ENCODE measurements at regions not wholly inside any gene's neighbourhood (a gene's known extent, or its start where the extent isn't known, plus 50 kb on each side); places are given as distances from the start of the nearest gene placed in this dataset.
"Not testable (repeated sequence)": the region's sequence is repeated elsewhere in the genome, so short reads cannot be mapped to it uniquely, and the experiment has no call there.

DNA sequence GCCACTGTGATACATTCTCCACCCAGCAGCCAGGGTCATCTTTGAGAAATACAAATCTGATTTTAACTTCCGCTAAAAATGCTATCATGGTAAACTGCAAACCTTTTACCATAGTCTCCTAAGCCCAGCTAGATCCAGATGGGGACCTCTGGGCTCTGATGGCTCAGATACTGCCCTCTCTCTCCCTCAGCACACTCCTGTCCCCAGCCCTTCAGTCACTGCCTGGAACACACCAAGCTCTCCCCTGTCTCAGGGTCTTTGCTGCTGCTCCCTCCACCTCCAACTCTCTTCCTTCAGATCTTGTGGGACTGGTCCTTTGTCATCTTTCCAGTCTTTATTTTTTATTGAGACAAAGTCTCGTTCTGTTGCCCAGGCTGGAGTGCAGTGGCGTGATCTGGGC lies 65.1 kb downstream of the SPRY4 start:
- Histone ChIP-seq H3K27me3 (no peaks in the 10 kb centered on the region), H3K9me3 (no peaks in the 10 kb centered on the region), H3K36me3 (no peaks in the 10 kb centered on the region), H3K4me3 (no peak overlapping the region)
- DNase-seq: no peak

DNA sequence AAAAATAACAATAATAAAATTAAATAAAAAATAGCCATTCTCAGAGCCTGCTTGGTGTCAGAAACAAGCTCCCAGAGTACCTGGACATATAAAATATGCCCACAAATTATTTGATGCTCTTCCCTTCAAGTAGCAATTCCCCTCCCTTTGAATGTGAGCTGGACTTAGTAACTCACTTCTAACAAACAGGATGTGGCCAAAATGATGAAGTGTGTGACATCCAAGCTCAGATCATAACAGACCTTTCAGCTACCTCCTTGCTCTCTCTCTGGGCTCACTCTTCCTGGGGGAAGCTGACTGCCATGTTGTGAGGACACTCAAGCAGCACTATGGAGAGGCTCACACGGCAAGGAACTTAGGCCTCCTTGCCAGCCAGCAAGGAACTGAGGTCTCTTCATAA lies 69.0 kb downstream of the SPRY4 start:
- Histone ChIP-seq H3K4me3 (no peak overlapping the region), H3K36me3 (no peaks in the 10 kb centered on the region), H3K9me3 (no peaks in the 10 kb centered on the region), H3K27me3 (no peaks in the 10 kb centered on the region)
- no peak for DNase-seq

DNA sequence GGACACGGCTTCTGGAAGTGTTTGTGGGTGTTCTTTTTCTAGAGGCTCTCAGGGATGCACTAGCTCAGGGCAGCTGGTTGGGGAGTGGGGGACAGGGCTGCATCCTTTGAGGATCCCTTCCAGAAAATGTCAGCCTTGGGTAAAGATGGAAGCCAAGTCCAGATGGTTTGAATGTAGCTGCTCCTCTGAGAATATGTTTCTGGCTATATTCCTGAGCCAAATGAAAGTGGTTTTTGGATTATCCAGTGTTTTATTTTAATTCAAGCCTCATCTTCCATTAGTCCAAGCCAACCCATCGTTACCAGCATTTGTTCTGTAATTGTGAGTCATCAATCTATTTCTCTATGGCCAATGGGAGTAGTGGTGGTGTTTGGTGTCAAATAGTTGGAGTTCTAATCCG lies 70.4 kb downstream of the SPRY4 start:
- DNase-seq: no peak
- no peaks in the 10 kb centered on the region for H3K9me3 ChIP-seq
- no peaks in the 10 kb centered on the region for H3K36me3 ChIP-seq
- H3K4me3 ChIP-seq: no peak overlapping the region
- no peaks in the 10 kb centered on the region for H3K27me3 ChIP-seq

DNA sequence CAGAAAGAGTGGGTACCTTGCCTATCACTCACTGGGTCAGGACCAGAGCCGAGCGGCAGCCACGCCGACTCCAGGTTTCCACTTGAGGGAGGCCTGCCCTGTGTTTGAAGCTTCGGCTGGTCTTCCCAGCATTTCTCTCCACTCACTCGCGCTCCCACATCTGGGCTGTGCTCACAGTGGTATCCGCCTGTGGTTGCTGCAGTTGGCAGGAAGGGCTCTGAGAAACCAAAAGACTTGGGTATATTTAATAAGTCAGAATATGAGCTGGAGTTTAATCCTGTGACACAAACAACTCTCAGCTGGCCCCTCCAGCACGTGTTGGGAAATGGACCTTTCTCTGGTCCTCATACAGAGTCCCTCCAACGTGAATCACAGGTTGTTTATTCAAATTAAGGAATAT lies 70.9 kb downstream of the SPRY4 start:
- H3K27me3 ChIP-seq: no peaks in the 10 kb centered on the region
- H3K4me3 ChIP-seq: no peak overlapping the region
- H3K36me3 ChIP-seq: no peaks in the 10 kb centered on the region
- peak; percentile 89 for DNase-seq
- no peaks in the 10 kb centered on the region for H3K9me3 ChIP-seq

DNA sequence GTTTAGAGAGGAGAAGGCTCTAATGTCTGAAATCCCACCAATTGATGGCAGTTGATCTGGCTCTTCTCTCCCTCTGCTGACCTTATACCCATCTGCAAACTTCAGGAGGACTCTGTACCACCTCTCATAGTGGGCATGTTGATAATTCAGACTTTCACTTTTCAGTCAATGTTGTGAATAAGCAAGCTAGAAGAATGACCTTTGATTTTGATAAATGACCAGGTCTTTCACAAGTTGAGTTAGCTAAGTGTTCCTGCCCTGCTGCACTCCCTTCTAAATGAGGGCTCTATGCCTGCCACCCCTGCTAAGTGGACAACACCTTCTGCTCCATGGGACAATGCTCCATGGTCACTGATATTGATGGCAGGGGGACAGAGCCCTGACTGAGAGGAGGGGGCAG lies 74.7 kb downstream of the SPRY4 start:
- H3K36me3 ChIP-seq: no peaks in the 10 kb centered on the region
- no peaks in the 10 kb centered on the region for H3K27me3 ChIP-seq
- no peaks in the 10 kb centered on the region for H3K9me3 ChIP-seq
- no peak for DNase-seq
- H3K4me3 ChIP-seq: no peak overlapping the region

DNA sequence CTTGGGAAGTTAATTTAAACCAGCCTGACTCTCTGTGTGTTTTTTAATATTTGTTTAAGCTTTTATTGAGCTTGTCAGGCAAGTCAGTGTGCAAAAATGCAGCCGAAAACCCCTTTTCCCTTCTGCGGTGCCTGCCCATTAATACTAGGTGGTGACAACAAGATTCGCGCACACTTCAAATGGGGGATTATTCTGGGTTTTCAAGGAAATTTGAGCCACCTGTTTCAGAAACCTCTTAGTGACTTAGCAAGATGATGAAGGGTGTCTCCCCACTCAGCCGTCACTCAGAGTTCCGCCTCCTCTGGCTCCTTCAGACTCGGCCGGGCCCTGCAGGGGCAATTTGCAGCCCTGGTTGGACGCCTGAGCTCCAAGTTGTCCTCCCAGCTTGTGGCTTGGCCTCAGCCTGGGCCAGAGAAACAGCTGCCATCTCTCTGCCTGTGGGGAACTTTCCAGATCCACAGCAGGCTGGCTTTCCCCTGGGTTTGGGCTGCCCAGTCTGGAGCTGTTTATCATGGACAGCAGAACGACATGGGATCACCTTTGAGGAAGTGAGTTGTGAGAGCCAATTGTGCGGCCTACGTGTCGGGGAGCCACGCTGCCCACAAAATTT lies 75.9 kb downstream of the SPRY4 start:
- Histone ChIP-seq H3K4me3 (no peak overlapping the region), H3K27me3 (no peaks in the 10 kb centered on the region)
- peak; percentile 96 for DNase-seq

DNA sequence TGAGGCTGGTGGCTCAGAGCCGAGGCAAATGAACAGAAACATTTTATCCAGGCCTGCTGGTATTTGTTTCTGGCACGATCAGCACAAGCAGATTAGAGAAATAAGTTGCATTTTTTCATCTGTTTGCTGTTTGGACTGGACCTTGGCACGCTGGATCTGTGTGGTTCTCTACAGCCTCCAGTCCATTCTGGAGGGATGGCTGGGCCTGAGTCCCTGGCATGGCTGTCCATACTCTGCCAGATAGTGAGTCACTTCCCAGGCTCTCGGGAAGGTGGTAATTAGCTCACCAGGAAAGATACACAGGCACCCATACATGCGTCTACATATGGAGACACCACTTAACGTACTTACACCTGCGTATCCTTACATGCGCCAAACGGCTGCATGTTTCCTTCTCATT lies 78.6 kb downstream of the SPRY4 start:
- peak; percentile 99 for DNase-seq
- Histone ChIP-seq H3K36me3 (no peaks in the 10 kb centered on the region), H3K27me3 (no peaks in the 10 kb centered on the region), H3K9me3 (peaks cover 7% of the 10 kb centered on the region), H3K4me3 (no peak overlapping the region)

More for the DNA sequence above, 75.9 kb downstream of the SPRY4 start:
- Histone ChIP-seq H3K36me3 (no peaks in the 10 kb centered on the region), H3K9me3 (no peaks in the 10 kb centered on the region)

DNA sequence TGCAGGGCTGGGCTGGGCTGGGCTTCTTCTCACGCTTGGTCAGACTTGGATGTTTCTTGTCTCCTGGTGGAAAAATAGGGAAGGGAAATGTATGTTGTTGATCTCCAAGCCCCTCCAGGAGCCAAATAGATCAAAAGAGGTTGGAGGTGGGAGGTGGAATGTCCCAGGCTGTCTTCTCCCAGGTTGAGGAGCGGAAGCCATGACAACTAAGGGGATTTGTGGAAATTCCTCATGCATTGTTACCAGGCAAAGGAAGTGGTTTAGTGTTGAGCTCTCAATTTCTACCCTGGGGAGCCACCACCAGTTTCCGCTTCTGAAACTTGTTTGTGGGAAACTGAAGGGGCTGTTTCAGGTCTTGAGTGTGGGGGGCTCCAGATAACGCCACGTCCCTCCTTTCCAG lies 79.0 kb downstream of the SPRY4 start:
- H3K4me3 ChIP-seq: no peak overlapping the region
- H3K36me3 ChIP-seq: no peaks in the 10 kb centered on the region
- DNase-seq: peak; percentile 73
- H3K27me3 ChIP-seq: no peaks in the 10 kb centered on the region
- peaks cover 7% of the 10 kb centered on the region for H3K9me3 ChIP-seq

DNA sequence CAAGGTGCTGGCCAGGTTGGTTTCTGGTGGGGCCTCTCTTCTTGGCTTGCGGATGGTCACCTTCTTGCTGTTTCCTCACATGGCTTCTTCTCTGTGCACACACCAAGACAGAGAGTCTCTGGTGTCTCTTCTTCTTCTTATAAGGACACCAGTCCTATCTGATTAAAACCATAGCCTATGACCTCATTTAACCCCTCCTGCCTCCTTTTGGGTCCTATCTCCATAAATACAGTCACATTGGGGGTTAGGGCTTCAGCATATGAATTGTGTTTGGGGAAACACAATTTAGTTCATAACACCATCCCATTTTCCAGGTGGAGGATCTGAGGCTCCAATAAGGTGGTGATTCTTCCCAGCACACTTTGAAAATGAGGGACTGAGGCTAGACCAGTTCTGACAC lies 80.4 kb downstream of the SPRY4 start:
- H3K36me3 ChIP-seq: no peaks in the 10 kb centered on the region
- no peaks in the 10 kb centered on the region for H3K27me3 ChIP-seq
- no peak for DNase-seq

DNA sequence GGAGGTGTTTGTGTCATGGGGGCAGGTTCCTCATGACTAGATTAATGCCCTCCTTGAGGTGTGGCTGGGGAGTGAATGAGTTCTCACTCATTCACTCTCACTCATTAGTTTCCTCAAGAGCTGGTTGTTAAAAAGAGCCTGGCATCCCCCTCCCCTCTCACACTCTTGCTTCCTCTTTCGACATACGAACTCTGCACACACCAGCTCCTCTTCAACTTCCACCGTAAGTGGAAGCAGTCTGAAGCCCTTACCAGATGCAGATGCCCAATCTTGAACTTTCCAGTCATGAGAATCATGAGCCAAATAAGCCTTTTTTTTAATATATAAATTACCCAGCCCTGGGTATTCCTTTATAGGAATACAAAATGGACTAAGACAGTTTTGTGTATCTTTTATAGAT lies 82.5 kb downstream of the SPRY4 start:
- no peak overlapping the region for H3K4me3 ChIP-seq
- H3K36me3 ChIP-seq: no peaks in the 10 kb centered on the region
- no peaks in the 10 kb centered on the region for H3K27me3 ChIP-seq
- no peak for DNase-seq
- H3K9me3 ChIP-seq: peaks cover 7% of the 10 kb centered on the region

More for the DNA sequence above, 80.4 kb downstream of the SPRY4 start:
- peaks cover 7% of the 10 kb centered on the region for H3K9me3 ChIP-seq
- H3K4me3 ChIP-seq: no peak overlapping the region

DNA sequence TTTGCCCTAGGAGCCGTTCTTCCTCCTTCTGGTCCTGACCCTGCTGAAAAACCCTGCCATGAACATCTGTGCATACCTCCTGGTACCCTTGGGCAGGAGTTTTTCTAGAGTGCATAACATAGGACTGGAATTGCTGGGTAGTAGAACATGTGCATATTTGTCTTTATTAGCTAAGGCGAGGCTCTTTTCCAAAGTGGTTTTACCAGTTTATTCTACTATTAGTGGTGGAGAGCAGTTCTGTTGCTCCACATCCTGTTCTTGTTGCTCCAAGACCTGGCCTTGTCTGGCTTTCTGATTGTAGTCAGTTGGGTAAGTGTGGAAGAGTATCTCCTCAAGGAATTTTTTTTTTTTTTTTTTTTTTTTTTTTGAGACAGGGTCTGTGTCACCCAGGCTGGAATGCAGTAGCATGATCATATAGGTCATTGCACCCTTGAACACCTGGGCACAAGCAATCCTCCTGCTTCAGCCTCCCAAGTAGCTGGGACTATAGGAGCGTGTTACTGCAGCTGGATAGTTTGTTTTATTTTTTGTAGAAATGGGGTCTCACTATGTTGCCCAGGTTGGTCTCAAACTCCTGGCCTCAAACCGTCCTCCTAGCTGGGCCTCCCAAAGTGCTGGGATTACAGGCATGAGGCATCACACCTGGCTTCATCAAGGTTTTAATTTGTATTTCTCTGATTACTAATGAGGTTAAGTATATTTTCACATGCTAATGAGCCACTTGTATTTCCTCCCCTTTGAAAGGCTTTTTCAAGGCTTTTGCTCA lies 85.2 kb downstream of the SPRY4 start:
- no peak overlapping the region for H3K4me3 ChIP-seq
- no peak for DNase-seq
- no peaks in the 10 kb centered on the region for H3K27me3 ChIP-seq

DNA sequence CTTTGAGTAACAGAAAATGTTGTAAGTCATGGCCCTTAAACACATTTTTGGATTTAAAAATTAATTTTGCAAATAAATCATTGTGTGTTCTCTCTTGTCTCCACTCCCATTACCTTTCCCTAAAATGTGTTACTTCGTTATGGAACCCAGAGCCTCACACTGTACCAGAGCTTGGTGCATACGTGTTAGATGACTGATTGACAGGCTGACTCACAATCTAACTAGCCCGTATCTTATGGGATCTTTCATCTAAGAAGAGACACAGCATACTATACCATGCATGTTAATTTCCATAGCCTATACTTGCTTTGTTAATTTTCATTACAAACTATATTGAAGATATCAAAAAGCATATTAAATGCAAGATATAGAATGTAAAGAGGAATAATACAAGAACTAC lies 87.1 kb downstream of the SPRY4 start:
- Histone ChIP-seq H3K27me3 (no peaks in the 10 kb centered on the region), H3K9me3 (peaks cover 5% of the 10 kb centered on the region; the same call in 1 of the 2 replicates), H3K36me3 (no peaks in the 10 kb centered on the region), H3K4me3 (no peak overlapping the region)
- no peak for DNase-seq

More for the DNA sequence above, 85.2 kb downstream of the SPRY4 start:
- H3K9me3 ChIP-seq: peaks cover 7% of the 10 kb centered on the region
- H3K36me3 ChIP-seq: no peaks in the 10 kb centered on the region

DNA sequence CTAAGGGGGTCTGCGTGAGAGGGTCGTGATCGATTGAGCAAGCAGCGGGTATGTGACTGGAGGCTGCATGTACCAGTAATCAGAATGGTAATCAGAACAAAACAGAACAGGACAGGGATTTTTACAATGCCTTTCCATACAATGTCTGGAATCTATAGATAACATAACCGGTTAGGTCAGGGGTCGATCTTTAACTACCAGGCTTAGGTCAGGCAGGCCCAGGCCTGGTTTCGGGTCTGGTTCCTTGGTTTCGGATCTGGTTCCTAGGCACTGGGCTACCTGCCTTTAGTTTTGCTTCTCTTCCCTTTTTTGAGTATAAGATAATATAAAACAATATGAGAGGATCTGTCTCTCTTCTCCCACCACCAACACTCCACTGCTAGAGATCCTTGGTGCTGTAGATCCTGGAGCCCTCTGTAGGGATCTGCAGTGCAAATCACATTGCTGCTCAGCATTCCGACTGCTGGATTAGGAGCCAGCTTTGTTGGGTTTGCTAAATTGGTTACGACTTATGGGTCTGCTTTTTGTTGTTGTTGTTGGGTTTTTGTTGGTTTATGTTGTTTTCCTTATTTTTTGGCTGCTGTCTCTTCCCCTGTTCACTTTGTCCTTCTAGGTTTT lies 88.0 kb downstream of the SPRY4 start:
- H3K27me3 ChIP-seq: not testable (repeated sequence)

DNA sequence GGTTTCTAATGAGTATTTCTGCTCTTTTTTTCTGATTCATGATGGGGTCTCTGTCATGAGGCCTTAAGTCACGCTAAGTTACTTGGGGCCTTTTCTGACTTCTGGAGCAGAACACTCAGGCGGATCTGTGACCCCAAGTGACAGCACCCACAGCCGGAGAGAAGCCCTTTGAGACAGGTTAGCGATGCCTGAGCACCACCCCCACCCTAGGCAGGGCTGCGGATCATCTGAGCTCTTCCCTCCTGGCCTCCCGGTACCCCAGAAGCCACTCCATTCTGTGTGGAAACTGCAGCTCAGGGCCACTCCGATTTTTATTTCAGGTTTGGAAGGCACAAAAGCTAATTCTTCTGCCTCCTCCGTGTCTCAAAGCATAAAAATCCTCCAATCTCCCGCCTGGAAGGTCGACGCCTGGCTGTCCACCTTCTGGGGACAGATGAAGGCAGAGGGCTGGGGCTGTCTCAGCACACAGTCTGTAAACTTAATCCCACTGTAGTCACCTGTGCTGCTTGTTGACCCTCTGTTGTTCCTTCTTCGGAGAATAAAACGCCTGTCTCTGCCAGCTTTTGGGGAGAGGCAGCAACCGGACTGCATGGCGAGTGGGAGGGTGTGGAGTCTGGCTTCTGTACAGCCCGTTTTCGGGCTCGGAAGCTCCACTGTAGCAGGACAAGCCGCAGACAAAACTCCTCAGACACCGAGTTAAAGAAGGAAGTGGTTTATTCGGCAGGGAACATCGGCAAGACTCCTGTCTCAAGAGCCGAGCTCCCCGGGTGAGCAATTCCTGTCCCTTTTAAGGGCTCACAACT lies 88.8 kb downstream of the SPRY4 start:
- no peaks in the 10 kb centered on the region for H3K36me3 ChIP-seq
- no peak for DNase-seq
- H3K27me3 ChIP-seq: no peaks in the 10 kb centered on the region
- no peak overlapping the region for H3K4me3 ChIP-seq
- H3K9me3 ChIP-seq: no peaks in the 10 kb centered on the region

More for the DNA sequence above, 88.0 kb downstream of the SPRY4 start:
- H3K4me3 ChIP-seq, DNase-seq, H3K36me3 ChIP-seq, H3K9me3 ChIP-seq: not testable (repeated sequence)

DNA sequence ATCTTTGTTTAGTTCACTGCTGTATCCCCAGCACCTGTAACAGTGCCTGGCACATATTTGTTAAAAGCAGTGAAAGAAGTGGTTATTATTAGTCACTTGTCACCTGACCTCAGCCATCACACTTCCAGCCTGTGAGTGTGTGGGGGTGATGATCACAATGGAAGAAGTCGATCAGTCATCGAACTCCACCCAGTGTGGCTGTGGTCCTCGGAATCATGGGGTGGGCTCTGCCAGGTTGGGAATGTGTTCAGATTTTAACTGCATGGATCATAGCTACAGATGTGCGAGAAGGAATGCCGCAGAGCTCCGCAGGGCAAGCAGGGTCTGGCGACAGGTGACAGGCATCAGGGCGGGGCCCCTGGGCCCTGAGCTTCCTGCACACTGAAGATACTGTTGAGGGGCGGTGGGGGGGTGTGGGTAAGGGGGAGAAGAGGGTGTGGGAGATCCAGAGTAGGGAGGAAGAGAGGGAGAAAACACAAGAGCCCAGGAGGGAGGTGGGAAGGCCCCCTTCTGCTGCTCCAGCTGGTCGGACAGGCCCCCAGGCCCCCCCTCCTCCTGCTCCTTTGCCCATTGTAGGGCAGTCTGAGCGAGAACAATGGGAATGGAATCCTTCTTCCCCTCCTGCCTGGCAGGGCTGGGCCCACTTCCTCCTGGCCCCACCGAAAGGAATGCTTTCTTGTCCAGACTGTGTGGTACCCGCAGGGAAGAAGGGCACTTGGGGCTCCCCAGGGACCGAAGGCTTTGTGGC lies 89.6 kb downstream of the SPRY4 start:
- no peaks in the 10 kb centered on the region for H3K27me3 ChIP-seq
- H3K36me3 ChIP-seq: no peaks in the 10 kb centered on the region
- H3K4me3 ChIP-seq: no peak overlapping the region
- DNase-seq: no peak
- no peaks in the 10 kb centered on the region for H3K9me3 ChIP-seq

Data from MG63 (cell line).